ENCODE measurements at regions not wholly inside any gene's neighbourhood (a gene's known extent, or its start where the extent isn't known, plus 50 kb on each side); places are given as distances from the start of the nearest gene placed in this dataset.
"Not testable (repeated sequence)": the region's sequence is repeated elsewhere in the genome, so short reads cannot be mapped to it uniquely, and the experiment has no call there.

- DNase-seq (ENCODE audit: low read depth in 2 of 2) = no peak
Observed at GRCh38 chr14:43568022-43568421, 939.1 kb downstream of the FSCB start.

DNA sequence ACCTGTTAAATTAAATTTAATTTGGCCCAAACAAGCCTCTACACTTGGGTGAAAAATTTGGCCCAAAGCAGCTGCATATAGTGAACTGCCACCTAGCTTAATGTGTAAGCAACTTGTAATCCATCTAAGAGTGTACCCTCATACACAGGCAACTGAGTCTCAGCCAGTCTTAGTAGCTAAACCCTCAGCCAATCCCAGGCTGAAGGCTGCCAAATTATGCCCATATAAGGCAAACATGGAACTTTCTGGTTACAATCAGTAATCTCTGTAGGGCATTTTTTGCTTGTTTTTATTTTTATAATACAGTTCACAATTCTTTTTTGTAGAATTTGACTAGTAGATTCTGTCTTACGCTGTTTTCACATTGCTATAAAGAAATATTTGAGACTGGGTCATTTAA is 958.7 kb downstream of the FSCB start:
- DNase-seq (ENCODE audit: low read depth in 2 of 2) = no peak

GRCh38 chr14:43547596-43547995 is 959.5 kb downstream of the FSCB start:
- not testable (repeated sequence) for DNase-seq (ENCODE audit: low read depth in 2 of 2)

GRCh38 chr14:43541356-43541755 is 965.7 kb downstream of the FSCB start:
- no peak for DNase-seq (ENCODE audit: low read depth in 2 of 2)

DNA sequence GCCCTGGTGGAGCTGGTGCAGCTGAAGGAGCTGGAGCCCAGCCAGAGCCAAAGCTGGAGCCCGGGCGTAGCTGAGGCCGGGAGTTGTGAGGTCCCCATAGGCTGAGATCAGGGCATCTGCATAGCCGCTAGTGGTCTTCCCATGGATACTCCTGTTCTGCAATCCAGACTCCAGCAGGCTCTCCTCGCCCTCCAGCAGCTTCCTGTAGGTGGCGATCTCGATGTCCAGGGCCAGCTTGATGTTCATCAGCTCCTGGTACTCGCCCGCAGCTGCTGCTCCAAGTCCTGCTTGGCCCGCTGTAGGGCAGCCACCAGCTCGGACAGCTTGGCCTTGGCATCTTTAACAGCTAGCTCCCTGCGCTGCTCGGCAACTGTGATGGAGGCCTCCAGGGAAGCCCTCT is 966.1 kb downstream of the FSCB start:
- DNase-seq (ENCODE audit: low read depth in 2 of 2) = no peak

GRCh38 chr14:43539210-43539609 is 967.9 kb downstream of the FSCB start:
- DNase-seq (ENCODE audit: low read depth in 2 of 2) = no peak

DNA sequence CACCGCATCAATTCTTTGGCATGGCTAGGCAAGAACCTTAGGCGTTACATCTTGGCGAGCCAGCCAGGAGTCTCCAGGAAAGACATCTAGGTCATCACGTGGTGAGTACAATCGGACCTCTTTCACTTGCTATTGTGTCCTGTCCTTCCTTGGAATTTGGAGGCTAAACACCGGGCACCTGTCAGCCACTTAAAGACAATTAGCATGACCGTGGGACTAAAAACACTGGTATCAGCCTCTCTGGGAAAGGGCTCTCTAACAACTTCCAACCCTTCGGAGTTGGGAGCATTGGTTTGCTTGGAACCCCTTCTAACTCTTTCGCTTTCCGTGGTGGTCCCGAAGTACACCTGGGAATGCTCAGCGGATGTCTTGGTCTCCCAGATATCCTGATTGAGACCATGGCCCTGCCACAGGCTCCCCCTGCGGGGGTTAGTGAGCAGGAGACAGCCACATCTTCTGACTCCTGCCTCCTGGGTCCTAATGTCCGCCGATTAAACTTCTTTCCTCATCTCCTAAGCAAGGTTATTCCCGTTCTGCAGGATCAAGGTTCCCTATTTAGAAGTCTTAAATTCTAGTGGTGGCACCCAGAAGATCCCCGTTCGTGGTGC is 971.7 kb downstream of the FSCB start:
- DNase-seq (ENCODE audit: low read depth in 2 of 2) = no peak

- no peak for DNase-seq (ENCODE audit: low read depth in 2 of 2)
Observed at GRCh38 chr14:43532825-43533416, 974.2 kb downstream of the FSCB start.

DNA sequence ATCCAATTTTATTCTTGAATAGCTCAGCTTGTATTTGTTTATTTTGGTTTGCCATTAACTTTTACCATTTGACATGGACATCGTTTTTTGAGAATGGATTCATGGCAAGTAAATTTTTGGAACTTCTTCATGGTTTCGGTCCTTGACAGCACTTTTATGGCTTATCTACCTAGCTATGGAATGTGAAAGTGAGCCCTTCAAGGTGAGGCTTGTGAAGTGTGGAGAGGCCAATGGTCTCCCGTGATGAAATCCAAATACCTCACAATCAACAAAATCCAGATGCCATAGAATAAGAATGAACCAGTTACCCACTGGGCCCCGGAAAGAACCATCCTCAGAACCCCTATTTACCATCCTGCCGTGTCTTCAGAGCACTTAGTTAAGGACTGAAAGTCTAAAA is 978.8 kb downstream of the FSCB start:
- no peak for DNase-seq (ENCODE audit: low read depth in 2 of 2)

GRCh38 chr14:43525658-43526057 is 981.4 kb downstream of the FSCB start:
- DNase-seq (ENCODE audit: low read depth in 2 of 2) = no peak

- DNase-seq (ENCODE audit: low read depth in 2 of 2) = no peak
Observed at GRCh38 chr14:43522901-43523300, 984.2 kb downstream of the FSCB start.

DNA sequence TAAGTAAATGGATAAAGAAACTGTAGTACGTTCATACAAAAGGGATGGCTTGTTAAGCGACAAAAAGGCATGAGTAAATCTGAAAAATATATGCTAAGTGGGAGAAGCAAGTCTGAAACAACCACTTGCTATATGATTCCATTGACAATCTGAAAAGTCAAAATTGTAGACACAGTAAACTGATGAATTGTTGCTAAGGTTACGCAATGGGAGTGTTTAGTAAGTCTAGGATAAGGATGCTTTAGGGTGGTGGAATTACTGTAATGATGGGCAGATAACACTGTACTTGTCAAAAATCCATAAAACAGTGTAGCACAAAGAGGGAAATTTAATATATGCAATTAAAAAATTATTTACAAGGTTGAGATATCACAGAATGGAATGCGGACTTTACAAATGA is 984.9 kb downstream of the FSCB start:
- DNase-seq (ENCODE audit: low read depth in 2 of 2) = no peak

- DNase-seq (ENCODE audit: low read depth in 2 of 2) = no peak
Observed at GRCh38 chr14:43503508-43503907, 1003.6 kb downstream of the FSCB start.

- DNase-seq (ENCODE audit: low read depth in 2 of 2) = not testable (repeated sequence)
Observed at GRCh38 chr14:43492359-43492758, 1014.7 kb downstream of the FSCB start.

DNA sequence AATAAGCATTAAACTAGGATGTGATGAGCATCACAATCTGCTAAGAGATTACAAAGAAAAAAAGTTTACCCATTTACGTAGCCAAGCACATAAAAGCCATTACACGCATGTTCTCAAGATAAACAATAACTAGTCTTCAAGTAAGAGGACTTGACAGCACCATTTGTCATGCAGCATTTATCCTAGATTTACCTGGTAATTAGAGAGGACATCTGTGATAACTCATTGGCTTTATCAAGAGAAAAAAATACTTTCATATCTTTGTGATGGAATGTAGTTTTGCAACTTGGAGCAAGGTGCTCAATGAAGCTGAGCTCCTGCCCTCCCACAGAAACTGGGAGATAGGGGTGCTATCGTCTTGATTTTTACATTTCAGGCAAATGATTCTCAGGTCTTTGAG is 1023.7 kb downstream of the FSCB start:
- DNase-seq (ENCODE audit: low read depth in 2 of 2) = no peak

GRCh38 chr14:43481864-43482263 is 1025.2 kb downstream of the FSCB start:
- no peak for DNase-seq (ENCODE audit: low read depth in 2 of 2)

- DNase-seq (ENCODE audit: low read depth in 2 of 2) = no peak
Observed at GRCh38 chr14:43480976-43481375, 1026.1 kb downstream of the FSCB start.

DNA sequence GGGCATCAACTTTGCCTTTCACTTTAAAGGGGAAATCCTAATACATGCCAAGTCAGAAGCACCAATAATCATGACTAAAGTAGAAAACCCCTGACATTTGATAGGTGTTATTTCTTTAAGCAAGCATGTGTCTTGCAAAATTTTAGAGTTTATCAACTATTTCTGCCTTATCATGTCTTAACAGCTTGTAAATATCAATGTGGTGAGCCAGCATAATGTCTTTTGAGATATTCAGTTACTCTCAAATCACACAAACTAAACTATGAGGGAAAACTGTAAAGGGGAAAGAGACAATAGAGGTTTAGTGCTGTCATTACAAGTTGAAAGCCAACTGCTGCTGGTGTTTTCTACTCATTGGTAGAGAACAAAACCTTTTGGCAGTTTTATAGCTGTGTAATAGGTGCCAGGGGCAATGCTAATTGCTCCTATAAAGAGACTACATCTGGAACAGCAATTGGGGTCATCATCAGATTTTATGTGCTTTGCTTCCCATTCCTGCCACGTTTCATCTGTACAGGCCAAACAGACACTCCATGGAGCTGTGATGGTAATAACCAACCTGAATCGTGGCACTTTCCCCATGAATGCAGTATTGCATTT is 1027.4 kb downstream of the FSCB start:
- DNase-seq (ENCODE audit: low read depth in 2 of 2) = no peak

DNA sequence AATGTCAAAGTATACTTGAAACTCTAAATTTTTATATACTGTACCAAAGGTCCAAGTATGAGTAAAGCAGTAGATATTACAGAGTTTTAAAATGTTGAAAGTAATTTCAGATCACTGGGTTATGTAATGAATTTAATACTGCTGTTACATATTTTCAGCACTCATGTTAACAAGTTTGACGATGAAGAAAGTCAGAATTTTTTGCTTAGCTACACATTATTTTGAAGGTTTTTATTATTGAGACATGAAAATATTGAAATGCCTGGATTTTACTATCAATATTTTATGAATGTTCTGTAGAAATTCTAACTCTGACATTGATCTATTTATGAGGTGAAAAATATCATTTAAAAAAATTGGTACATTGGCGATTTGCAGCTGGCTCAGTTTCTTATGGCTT is 1030.3 kb downstream of the FSCB start:
- no peak for DNase-seq (ENCODE audit: low read depth in 2 of 2)

DNA sequence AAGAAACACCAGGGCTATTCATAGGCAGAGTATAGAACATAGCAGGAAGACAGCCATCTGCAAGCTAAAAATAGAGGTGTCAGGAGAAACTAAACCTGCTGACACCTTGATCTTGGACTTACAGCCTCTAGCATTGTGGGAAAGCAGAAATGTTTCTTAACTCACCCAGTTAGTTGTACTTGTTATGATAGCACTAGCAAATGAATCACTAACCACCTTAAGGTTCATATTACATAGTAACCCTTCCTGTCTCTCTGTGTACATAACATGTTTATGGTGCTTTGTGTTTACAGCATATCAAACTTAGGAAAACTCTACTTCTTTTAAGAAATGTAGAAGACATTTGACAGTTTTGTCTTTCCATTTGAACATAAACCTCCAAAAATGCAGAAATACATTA is 1031.3 kb downstream of the FSCB start:
- DNase-seq (ENCODE audit: low read depth in 2 of 2) = no peak

DNA sequence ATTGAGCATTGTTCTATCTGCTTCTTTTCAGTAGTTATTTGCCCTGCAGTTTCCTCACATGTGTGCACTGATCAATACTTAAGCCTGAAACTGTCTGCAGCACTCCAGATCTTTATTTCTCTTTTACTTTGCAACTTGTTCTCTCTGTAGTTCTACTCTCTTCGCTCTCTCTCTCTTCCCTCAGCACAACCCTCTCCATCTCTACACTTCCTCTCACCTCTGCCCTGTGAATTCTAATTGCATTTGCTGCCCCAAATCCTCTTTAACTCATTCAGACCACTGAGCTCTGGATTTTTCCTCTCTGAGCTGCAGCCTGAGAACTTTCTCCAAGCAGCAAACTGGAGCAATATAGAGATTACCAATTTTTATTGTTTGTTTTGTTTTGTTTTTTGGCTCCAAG is 1035.5 kb downstream of the FSCB start:
- DNase-seq (ENCODE audit: low read depth in 2 of 2) = no peak

- DNase-seq (ENCODE audit: low read depth in 2 of 2) = no peak
Observed at GRCh38 chr14:43464968-43465367, 1042.1 kb downstream of the FSCB start.

GRCh38 chr14:43449291-43449690 is 1057.8 kb downstream of the FSCB start:
- no peak for DNase-seq (ENCODE audit: low read depth in 2 of 2)

DNA sequence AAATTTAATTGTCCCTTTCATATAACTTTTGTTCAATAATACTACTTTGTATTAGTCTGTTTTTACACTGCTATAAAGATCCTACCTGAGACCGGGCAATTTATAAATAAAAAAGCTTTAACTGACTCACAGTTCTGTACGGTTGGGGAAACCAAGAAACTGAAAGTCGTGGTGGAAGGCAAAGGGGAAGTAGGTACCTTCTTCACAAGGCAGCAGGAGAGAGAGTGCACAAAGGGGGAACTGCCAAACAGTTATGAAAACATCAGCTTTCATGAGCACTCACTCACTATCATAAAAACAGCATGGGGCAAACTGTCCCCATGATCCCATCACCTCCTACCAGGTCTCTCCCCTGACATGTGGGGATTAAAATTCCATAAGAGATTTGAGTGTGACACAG is 1069.0 kb downstream of the FSCB start:
- DNase-seq (ENCODE audit: low read depth in 2 of 2) = no peak

All from stimulated activated CD4-positive, alpha-beta T cell treated with anti-CD3 and anti-CD28 coated beads, Interleukin-4, amount 100 ng/mL, for 48 hours (primary cell).